Endothelial cell of hepatic sinusoid (primary cell): ENCODE measurements at regions not wholly inside any gene's neighbourhood (a gene's known extent, or its start where the extent isn't known, plus 50 kb on each side); places are given as distances from the start of the nearest gene placed in this dataset.
"Not testable (repeated sequence)": the region's sequence is repeated elsewhere in the genome, so short reads cannot be mapped to it uniquely, and the experiment has no call there.

Source experiments
- in situ Hi-C: cut with HindIII; loops from 2 replicates; pipeline ENCODE4 v1.10.0; 2017; ENCODE audit warnings: low sequenced_read_pairs

DNA sequence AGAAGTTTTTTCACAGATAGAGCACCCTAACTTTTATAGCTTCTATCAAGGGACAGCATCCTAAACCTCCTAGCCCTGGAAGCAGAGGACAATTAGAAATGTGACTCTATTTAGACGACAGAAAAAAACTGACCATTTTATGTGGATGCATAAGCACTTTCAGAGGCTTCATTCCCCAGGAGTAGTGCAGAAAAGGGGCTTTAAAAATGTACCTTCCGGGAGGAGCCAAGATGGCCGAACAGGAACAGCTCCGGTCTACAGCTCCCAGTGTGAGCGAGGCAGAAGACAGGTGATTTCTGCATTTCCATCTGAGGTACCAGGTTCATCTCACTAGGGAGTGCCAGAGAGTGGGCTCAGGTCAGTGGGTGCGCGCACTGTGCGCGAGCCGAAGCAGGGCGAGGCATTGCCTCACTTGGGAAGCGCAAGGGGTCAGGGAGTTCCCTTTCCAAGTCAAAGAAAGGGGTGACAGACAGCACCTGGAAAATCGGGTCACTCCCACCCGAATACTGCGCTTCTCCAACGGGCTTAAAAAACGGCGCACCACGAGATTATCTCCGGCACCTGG, 416.4 kb upstream of the C1orf87 start:
- in situ Hi-C loops: not testable (repeated sequence)

DNA sequence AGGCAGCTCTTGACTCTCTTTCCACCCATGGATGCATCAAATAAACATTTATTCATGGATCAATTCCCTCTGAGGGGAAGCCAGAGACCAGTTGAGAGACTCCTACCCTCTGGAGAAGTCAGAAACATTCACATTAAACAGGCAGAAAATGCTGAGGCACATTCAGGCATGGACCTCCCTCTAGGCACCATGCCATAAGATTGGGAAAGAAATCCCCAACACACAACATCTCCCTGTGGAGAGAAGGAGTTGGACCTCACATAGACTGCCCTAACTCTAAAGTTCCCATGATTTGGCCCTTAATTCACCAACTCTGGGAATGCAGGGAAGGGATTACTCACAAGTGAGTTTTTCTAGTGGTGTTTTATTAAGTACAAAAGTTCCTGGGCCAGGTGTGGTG, 415.3 kb upstream of the C1orf87 start:
- in situ Hi-C loops: no loop called here

DNA sequence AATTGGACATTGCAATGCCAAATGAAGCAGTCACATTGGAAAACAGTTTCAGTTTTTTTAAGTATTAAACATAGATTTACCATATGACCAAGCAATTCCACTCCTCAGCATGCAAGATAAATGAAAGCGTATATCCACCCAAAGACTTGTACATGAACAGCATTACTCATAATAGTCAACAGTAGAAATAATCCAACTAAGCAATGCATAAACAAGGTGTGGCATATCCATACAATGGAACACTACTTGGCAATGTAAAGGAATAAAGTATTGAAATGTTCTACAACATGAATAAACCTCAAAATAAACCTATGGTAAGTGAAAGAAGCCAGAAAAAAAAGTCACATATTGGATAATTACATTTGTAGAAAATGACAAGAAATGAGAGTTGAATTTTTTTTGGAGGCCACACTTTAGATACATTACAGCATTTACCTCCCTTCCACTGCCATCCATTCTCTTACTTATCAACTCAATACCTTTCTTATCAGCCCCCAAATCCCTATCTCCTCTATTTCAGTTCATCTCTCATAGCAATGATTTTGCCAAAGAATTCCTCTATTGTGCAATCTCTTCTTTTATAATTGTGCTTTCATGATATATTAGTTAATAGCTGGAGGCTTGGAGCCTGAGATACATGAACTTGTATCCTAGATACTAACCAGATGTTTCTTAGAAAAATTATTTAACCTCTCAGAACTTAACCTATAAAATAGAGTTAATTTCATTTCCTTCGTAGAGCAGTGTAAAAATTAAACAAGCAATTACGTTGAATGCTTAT, 414.2 kb upstream of the C1orf87 start:
- in situ Hi-C loops: no loop called here

DNA sequence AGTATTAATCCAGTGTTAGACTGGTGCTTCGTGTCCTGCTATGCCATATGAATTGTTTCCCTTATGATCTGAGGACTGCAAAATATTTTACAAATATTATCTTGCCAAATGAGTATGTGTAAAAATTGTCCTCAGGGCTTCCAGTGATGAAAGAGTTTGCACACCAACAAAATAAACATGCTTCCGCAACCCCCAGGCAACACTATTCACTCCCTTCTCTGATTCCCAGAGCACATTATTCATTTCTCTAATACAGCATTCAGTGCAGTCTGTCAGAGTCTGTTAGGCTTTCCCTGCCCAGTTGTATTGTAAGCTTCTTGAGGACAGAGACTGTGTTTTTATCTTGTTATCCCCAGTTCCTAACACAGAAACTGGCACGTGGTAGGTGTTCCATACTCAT, 409.9 kb upstream of the C1orf87 start:
- in situ Hi-C loops: no loop called here

DNA sequence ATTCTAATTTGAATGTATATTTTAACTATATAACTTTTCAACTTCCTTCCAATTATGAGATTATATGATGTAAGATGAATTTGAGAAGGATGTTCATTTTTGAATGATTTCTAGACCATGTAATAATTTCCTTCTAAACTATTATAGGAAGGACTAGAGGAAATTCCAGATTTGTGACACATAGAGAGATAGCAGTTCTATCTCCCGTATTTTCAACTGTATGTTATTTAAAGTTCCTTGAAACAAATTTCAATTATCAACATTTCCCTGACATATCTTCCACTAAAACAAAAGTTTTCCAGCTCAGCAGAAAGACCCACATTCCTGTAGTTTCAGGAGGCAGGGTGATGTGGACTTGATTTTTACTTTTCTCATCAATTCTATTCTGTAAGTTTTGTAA, 396.7 kb upstream of the C1orf87 start:
- in situ Hi-C loops: no loop called here

DNA sequence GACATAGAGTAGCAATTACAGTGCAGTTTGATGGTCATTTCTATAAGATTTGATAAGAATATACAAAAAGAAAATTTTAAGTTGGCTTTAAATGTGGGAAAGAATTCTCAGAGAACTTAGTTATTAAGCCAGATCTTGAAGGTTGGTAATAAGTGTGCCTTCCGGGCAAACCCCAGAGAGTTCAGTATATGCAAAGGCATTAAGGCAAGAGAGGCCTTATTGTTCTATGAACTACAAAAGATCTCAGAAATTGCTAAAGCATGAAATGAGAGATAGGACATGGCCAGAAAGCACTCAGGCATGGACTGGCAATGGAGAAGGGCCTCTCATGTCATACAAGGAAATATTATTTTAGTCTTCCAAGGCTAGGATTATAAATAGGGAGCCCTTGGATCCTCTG, 390.2 kb upstream of the C1orf87 start:
- in situ Hi-C loops: no loop called here

DNA sequence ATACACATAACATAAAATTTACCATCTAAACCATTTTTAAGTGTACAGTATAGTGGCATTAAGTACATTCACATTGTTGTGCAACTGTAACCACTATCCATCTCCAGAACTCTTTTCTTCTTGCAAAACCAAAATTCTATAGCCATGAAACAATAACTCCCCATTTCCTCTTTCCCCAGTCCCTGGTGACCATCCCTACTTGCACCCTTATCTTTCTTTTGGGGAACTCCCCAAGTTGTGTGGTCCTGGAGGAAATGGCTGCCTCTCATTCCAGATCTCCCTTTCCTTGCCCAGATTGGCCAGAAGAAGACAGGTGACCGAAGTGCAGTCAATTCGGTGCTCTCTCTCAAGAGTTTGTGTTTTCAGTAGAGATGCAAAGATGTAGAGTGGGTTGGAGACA, 389.6 kb upstream of the C1orf87 start:
- in situ Hi-C loops: no loop called here

DNA sequence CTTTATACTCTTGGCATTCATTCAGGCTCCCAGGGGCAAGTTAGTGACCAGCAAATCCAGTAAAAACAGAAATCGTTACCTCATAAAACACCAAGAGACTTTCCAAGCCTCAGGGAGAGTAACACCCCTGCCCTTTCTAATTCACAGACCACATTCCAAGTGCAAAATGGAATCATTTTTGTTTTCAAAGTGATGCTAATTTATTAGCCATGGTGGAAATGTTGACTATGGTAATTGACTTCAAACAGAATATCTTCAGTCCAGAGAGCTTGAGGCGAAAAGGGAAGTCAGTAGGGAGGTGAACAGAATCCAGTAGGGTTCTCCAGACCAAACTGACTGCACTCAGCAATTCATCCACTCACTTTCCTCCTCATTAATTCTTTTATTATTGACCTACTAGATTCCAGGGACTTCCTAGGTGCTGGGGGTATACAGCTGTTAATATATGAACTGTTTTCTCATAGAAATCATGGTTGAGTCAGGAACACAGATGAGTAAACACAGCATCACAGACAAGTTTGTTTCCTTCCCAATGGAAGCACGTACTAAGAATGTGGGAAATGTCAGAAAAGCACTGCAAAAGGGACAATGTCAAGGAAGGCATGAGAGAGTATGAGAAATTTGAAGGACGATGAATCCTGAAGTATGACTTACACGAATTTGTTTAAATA, 388.5 kb upstream of the C1orf87 start:
- in situ Hi-C loops: no loop called here

DNA sequence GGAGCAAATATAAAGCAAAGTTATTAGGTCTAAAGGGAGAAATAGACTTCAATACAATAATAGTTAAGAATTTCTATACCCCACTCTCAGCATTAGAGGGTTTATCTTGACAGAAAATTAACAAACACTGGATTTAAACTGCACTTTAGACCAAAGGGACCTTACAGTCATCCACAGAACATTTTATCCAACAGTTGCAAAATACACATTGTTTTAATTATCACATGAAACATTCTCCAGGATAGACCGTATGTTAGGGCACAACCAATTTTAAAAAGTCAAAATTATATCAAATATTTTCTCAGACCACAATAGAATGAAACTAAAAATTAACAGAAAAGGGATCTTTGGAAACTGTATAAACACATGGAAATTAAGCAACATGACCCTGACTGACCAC, 384.5 kb upstream of the C1orf87 start:
- in situ Hi-C loops: no loop called here

DNA sequence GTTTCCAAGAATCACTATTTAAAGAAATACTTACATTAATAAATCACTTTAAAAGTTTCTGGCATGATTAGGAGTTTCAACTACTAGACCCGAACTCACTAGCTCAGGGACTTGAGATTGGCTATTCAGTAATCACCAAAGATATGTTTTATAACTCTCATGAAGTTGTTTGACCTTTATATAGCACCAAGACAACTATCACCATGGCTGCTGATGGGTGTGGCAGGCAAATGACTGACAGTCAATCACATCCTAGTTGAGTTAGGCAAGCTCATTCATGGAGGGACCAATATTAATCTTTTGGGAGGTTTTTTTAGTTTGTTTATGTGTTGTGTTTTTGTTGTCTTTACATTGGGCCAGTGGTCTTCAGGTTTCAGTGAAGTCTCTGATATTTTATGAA, 376.3 kb upstream of the C1orf87 start:
- in situ Hi-C loops: no loop called here

DNA sequence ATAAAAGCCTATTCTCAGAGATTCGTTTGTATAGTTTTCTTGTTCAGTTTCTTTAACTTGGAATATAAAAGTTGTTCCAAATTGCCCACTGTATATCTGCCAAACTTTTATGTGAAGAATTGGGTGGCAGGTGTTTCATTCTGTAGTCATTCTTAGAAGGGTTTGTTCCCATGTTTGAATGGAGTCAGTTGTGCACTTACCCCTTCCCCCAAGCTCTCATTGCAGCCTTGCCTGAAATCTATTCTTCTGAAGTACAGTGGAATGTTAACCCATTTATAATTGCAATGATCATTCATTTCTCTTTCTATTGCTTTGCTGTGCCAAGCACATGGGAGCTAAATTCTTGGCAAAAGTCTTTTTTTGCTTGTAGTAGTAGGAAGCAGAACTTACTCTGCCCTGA, 375.3 kb upstream of the C1orf87 start:
- in situ Hi-C loops: no loop called here

DNA sequence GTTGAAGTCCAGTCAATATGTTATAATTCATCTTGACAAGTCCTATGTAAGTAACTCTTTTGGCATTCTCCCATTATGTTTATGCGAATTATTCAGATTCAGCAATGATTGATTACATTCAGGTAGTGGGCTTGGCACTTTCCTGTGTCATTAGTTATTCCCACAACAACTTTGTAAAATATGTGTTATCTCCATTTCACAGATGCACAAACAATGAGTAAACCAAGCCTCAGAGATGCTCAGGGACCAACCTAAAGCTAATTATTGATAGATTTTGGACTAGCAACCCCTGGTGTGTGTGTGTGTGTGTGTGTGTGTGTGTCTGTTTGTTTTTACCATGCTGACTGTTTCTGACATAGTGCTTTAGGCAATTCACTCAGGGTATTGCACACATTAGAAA, 371.1 kb upstream of the C1orf87 start:
- in situ Hi-C loops: no loop called here

DNA sequence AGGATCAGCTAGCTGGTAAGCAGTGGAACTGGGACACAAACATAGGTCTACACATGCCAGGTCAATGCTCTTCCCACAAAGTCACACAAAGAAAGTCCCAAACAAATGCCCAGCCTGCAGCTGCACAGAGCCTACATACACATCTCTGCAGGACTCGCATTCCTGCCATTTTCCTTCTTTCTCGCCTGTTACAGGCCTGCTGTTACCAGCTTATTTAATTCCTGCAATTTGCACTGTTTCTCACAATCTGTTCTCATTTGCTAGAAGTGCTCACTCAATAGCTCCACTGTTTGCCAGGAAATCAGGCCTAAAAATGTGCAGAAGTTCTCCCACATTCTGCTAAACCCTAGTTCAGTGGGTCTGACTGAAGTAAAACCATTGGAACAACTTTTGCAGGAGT, 362.6 kb upstream of the C1orf87 start:
- in situ Hi-C loops: no loop called here

DNA sequence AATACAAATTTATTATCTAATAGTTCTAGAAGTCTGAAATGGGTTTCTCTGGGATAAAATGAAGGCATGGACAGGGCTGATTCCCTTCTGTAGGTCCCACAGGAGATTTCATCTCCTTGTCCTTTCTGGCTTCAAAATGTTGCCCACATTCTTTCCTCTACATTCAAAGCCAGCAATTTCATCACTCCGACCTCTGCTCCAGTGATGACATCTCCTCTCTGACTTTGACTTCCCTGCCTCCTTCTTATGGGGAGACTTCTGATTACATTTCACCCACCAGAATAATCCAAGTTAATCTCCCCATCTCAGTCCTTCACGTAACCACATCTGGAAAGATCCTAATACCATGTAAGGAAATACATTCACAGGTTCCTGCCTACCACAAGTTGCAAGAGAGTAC, 358.0 kb upstream of the C1orf87 start:
- in situ Hi-C loops: no loop called here

DNA sequence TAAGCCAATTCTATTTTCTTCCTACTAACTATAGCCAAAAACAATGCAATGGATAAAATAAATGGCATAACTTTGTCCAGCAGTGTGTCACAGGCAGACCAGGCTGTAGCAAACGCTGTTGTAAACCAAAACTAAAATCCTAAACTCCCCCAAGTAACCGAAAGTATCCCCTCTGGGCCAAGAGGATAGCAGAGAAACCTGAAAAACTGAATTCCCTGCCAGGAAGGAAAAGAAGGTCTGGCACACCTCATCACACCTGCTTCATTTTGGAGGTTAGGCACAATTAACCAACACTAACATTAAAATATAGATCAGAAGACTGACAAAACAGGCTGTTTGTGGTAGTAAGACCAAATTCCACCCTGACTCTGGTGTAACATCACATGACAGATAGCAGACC, 356.8 kb upstream of the C1orf87 start:
- in situ Hi-C loops: no loop called here

DNA sequence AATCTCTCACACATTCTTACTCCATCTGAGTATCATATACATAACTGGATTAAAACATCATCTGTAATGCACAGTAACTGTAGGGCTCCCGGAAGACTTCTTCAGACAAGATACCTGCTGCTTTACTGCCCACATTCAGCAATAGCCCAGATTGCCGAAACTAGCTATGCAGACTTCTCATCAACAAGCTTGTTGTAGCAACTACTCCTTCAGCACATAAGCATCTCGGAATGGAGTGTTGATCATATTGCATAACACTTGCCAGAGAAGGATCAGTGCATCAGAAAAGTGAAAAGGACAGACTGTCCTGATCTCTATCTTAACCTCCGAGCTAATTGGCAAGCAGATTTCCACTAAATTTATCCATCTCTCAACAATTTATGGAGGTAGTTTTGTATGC, 354.6 kb upstream of the C1orf87 start:
- in situ Hi-C loops: no loop called here

DNA sequence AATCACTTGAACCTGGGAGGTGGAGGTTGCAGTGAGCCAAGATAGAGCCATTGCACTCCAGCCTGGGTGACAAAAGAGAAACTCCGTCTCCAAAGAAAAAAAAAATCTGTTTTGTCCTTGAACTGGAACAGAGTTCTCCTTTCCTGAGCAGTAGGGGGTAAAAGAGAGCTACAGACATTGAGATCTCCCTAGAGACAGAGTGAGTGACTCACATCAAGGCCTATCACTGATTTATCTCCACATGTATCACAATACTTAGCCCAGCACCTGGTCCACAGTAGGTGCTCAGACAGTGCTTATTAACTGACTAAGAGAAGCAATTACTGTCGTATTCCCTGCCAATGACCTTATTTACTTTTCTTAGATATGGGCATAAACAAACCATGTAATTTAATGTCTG, 354.1 kb upstream of the C1orf87 start:
- in situ Hi-C loops: no loop called here

DNA sequence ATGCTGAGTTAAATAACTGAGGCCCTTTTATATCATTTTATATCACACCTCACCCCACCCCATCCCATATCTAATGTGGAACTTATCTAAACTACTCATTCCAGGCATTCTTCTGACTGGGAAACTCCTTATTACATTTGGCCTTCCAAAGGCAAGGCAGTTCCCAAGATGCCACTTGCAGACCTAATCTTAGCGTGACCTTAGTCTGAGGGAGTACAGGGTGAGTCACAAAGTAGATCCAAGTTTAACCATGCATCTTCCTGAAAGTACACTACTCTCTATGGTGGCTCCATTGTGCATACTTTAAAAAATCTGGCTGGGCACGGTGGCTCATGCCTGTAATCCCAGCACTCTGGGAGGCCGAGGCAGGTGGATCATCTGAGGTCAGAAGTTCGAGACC, 353.6 kb upstream of the C1orf87 start:
- in situ Hi-C loops: no loop called here

DNA sequence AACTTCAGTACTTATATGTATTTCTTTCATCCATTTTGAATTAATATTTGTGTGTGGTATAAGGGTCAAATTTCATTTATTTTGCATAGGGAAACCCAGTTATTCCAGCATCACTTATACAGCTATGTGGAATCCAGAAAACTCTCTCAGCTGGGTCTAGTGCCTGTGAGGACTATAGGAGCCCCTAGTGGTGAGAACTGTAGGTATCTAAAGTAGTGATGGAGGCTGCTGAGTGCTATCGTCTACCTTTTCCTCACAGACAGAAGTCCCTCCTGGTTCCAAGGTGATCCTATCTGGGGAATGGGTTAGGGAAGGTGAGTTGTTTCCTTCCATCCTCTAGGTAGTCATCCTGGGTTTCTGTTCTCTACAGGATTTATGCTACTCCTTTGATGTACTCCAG, 352.0 kb upstream of the C1orf87 start:
- in situ Hi-C loops: no loop called here

DNA sequence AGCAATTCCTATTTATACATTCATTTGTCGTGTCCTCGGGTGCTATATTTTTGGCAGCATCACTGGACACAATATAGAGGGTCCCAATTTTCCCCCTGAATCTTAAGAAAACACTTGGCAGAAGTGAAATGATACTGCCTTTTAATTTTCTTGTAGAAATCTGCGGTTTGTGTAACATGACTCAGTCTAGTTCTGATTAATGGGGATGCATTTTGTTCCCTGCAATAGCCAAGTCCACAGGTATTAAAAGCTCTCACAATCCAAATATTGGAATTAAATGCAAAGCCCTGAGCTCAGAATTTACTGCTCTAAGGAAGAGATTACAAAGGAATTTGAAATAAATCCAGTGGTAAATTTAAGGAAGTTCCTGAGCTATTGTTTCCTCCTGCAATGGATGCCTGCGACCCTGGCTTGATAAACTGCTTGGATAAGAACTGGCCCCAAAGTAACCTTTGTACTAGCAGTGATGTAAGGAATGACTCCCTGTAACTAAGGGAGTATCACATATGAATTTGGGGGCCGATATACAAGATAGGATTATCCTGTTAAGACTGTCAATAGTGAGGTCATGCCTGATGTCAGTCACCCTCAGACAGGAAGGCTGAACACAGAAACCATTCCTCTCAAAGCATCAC, 349.7 kb upstream of the C1orf87 start:
- in situ Hi-C loops: no loop called here

DNA sequence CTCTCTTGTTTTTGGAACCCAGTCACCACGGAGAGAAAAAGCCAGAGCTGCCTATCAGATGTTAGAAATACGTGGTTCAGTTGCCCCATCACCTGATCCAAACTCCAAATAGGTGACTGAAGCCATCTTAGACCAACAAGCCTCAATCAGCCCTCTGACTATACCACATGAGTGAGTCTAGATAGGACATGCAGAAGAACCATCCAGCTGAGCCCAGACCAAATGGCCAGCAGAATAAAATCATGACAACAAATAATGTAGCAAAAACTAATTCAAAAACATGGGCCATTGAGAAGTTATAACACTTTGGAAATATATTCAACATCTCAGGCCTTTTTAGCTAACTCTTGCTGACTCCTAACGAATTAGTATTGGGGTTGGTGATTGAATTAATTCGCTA, 348.4 kb upstream of the C1orf87 start:
- in situ Hi-C loops: no loop called here

DNA sequence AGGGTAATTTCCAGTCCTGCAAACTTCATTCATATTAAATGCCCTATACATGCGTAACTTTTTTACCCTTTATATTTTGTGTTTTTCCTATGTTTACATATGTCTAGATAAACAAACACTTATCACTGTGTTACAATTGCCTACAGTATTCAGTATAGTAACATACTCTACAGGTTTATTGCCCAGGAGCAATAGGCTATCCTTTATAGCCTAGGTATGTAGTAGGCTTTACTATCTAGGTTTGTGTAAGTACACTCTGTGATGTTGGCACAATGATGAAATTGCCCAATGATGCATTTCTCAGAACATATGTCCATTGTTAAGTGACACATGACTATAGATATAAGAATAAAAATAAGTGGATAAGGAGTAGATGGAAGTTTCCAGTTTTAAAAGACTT, 345.5 kb upstream of the C1orf87 start:
- in situ Hi-C loops: no loop called here
